Middle frontal gyrus (tissue), 1 donor: ENCODE measurements at regions not wholly inside any gene's neighbourhood (a gene's known extent, or its start where the extent isn't known, plus 50 kb on each side); places are given as distances from the start of the nearest gene placed in this dataset.

Source experiments
- DNase-seq: peaks from one replicate; pipeline ENCODE4 v3.0.0-alpha.2; 2015; ENCODE audit warnings: low spot score; ENCODE audit errors: extremely low spot score

DNA sequence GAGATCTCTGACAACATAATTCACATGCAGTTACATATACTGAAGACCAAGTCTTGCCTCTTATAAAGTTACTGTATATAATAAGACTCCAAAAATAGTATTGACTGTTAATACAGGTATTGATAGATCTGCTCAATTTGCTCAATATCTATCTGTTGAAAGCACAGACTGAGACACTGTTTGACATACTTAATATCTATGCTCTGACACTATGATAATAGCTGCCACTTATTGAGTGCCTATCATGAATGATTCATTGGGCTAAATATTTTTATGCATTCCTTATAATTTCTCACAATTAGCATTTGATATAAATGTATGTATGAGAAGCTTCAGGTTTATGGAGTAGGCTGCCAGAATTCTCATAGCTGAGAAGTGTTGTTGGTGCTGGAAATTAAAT is 1600.9 kb upstream of the IGFBP7 start:
- DNase-seq = no peak

GRCh38 chr4:58688568-58688967 is 1578.4 kb upstream of the IGFBP7 start:
- no peak for DNase-seq

DNA sequence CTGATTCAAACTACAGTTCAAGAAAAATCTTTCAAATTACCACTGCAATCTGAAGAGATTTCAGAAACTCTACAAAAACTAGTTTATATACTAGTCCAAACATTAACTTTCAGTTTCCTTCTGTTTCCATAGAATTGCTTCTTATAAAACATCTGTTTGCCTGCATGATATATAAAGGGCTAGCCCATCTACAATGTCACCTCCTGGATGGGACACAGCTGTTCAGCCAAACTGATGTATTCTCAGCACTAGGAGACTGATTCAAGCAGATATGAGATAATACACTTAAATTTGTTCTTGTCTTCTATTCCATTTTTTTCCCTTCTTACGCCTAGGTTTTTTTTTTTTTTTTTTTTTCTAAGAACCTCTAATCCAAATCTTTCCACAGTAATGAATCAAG is 1569.7 kb upstream of the IGFBP7 start:
- DNase-seq = no peak

DNA sequence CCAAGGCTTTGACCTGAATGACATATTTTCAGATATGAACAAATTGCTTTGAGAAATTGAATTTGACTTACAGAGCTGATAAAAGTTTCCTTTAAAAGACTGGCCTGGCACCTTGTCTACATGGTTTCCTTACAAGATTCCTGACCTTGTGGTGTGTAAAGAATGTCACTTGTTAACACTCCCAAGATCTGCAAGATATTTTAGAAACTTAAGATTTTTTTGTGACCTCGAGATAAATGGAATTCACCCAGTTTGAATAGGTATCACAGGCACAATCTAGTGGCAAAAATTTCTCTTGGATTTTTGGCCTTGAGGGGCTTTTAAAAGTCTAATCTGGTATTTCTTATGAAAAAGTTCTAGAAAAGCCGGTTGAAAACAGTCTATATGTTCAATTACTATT is 1568.9 kb upstream of the IGFBP7 start:
- DNase-seq = no peak

- no peak for DNase-seq
Observed at GRCh38 chr4:58669783-58670182, 1559.6 kb upstream of the IGFBP7 start.

DNA sequence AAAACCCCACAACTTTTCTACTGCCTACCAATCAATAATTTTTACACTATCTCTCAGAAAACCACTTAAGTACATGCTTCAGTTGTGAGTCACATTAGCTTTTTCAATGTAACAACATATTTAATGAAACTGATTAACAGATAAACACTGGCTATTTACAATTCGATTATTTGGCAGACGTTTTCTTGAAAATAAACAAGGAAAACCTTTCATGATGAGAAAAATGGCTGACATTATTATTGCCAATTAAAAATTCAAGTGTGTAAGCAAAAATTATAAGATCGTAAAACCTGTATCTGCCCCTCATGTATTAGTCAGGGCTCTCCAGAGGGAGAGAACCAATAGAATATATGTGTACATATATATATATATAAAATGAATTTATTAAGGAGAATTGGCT is 1555.5 kb upstream of the IGFBP7 start:
- no peak for DNase-seq

- DNase-seq = no peak
Observed at GRCh38 chr4:58658701-58659100, 1548.5 kb upstream of the IGFBP7 start.

DNA sequence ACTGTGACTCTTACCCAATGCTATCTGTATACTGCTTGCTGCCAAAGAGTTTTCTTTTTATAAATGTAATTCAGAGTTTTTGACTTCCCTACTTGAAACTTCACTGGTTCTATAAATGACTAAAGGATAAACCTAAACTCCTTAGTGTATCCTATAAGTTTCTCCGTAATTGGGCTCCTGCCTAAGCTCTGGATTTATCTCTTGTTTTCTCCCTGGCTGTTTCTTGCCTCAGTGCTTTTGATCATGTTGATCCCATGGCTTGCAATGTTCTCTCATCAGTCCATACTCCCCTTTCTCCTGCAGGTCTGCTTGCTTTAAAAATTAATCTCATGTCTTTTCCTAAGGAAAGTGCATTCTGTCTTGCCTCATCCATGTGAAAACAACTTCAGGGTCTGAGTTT is 1543.1 kb upstream of the IGFBP7 start:
- DNase-seq = no peak

GRCh38 chr4:58649226-58649625 is 1539.0 kb upstream of the IGFBP7 start:
- no peak for DNase-seq

GRCh38 chr4:58646126-58646525 is 1535.9 kb upstream of the IGFBP7 start:
- no peak for DNase-seq

DNA sequence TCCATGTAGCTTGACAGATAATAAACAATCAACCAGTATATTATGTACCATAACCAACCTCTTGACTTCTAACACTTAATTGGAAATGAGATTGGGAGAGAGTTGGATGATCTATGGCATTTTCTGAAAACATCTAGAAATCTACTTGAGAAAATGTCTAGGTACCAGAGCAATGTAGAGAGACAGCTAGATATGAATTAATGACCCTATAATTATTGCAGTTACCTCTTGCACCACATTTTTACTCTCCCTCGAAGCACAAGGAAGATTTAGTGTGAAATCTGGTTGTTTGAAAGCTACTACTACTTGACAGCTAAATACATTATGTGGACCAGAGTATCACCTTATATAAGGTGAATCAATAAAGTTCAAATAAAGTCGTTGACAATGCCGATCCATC is 1534.4 kb upstream of the IGFBP7 start:
- no peak for DNase-seq

- DNase-seq = no peak
Observed at GRCh38 chr4:58636381-58636780, 1526.2 kb upstream of the IGFBP7 start.

DNA sequence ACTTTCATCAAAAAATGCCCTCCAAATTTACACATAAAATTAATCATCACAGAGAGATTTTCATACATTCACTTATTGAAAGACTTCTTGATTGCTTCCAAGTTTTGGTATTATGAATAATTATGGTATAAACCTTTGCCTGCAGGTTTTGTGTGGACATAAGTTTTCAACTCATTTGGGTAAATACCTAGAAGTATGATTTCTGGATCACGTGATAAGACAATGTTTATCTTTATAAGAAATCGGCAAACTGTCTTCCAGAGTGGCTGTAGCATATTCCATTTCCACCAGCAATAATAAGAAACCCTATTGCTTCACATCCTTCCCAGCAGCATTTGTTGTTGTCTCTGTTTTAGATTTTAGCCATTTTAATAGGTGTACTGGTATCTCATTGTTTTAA is 1507.0 kb upstream of the IGFBP7 start:
- DNase-seq = no peak

GRCh38 chr4:58611012-58611411 is 1500.8 kb upstream of the IGFBP7 start:
- DNase-seq = no peak

GRCh38 chr4:58606303-58606702 is 1496.1 kb upstream of the IGFBP7 start:
- no peak for DNase-seq

GRCh38 chr4:58603951-58604350 is 1493.8 kb upstream of the IGFBP7 start:
- no peak for DNase-seq

DNA sequence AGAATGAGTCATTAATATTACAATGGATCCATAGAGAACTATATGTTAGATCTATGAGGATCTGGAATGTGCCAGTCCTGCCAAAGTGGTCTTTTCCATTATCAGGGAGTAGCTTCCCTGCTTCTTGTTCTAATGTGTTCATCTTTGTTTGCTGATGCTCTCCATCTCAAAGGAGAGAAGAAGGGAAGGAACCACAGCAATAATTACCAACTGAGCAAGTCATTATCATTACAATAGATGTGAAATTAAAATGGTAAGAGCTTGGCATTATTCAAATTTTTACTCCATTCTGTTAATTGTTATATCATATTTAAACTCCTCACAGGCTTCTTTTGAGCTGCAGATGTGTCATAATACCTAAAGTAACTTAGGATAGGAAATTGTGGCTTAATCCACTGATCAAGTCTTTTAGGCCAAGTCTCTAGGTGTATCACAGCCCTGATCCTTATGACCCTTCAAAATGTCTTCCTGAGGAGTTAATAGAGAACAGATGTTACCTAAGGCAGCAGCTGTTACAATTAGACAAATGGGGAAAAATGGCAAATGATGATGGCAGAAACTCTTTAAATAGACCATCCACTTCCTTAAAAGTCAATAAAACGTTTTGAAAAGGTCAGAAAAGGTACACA is 1492.7 kb upstream of the IGFBP7 start:
- no peak for DNase-seq

DNA sequence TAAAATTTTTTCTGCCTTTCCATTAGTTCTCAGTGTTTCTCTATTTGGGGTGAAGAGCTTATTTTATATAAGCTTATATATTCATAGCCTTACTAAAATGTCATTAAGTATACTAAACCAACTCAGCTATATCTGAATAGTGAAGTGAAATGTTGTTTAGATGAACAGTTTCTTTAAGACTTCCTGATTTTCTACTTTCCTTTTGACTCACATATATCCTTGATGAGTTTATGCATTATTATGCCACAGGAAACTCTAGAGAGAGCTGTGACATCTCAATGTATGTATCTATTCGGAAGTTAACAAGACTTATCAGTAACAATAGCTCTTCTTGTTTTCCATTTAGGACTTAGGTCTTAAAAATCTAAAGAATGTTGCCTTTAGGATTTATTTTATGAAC is 1491.8 kb upstream of the IGFBP7 start:
- no peak for DNase-seq

DNA sequence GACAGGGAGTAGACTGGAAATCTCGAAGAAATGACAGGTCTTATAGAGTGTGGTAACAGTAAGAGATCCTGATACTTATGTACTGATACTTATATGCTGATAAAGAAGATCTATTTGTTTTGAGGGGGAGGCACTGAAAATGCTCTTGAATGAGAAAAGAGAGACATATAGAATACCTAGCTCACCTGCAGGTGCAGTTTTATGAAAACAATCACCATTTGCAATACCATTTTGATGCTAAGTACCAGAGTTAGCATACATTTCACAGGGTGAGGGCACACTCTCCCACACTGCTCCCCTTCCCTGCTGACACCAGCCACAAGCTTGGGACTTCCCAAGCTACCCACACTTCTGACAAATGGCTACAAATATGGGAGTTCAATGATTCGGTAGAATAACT is 1490.1 kb upstream of the IGFBP7 start:
- DNase-seq = no peak

DNA sequence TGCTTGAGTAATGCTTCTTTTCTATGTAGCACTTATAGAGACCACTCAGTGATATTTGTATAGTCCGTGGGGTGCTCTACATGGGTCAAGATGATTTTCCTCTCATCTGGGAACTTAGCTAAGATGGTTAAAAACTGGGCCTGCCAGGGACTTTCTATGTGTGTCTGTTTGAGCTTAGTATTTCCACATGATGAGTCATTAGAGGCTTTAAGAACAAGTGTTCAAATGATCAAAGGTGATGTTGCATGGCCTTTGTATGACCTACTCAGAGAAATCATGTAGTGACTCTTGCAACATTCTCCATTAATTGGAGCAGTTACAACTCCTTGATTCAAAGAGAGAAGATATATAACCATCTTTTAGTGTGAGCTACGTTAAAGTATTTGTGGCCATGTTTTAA is 1480.5 kb upstream of the IGFBP7 start:
- no peak for DNase-seq

- no peak for DNase-seq
Observed at GRCh38 chr4:58587856-58588255, 1477.7 kb upstream of the IGFBP7 start.

DNA sequence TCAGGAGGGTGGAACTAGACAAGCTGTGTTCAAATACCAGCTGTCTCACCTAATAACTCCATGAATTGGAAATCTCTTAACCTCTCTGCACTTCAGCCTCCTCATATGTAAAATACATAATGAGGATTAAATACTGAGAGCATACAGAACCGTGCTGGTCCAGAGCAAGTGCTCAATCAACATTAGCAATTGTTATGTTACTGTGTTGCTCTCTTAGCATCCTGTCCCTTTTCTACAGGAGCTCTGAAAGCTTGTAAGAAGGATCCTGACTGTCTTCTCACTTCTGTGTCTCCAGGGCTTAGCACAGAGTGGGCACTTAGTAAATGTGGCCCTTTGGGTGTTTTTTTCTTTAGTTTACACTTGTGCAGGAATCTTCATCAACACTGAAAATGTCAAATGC is 1456.1 kb upstream of the IGFBP7 start:
- DNase-seq = no peak

DNA sequence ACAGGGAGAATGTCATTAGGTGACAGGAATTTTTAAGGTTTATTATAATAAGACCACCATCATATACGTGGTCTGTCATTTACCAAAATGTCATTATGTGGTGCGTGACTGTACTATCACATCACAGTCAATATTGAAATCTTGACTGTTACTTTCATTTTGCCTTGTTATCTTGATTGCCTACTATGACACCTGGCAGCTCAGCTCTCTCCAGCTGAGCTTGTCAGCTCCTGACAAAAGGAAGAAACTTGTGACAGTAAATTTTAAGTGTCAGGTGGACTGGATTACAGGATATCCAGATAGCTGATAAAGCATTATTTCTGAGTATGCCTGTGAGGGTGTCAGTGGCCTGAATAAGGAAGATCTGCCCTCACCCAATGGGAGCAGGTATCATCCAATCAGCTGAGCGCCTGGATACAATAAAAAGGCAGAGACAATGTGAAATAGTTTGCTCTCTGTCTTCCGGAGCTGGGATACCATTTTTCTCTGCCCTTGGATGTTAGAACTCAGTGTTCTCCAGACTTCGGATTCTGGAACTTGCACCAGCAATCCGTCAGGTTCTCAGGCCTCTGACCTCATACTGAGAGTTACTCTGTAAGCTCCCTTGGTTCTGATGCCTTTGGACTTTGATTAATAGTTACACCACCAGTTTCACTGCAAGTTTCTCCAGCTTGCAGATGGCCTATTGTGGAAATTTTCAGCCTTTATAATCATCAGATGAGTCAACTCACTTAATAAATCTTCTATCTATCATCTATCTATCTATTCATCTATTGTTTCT is 1454.7 kb upstream of the IGFBP7 start:
- no peak for DNase-seq
